Gastrocnemius medialis (tissue), 4 donors: ENCODE measurements at regions not wholly inside any gene's neighbourhood (a gene's known extent, or its start where the extent isn't known, plus 50 kb on each side); places are given as distances from the start of the nearest gene placed in this dataset.

Source experiments
- ATAC-seq, 2 donors: fragments of 150-250 bp; one replicate each; pipeline ENCODE4 v1.9.1; 2016
- DNase-seq, 2 donors: peaks; one replicate each; pipeline ENCODE4 v3.0.0-alpha.2; 2019
- H3K27ac ChIP-seq, 4 donors: fragments of 200-600 bp; sonication (generic); 1 replicate in 1 of 4; 2 replicates in 3 of 4; pipeline ENCODE4 v1.5.1; 2016 to 2018; ENCODE audit warnings: mild to moderate bottlenecking in 2 of 4, moderate library complexity in 1 of 4
- H3K27me3 ChIP-seq, 3 donors: fragments of 200-600 bp; sonication (generic) in 2 of 3; 1 replicate in 1 of 3; 2 replicates in 2 of 3; pipeline versions ENCODE4 v1.5.1 to v1.6.0; 2016 to 2019; ENCODE audit warnings: mild to moderate bottlenecking in 1 of 3, moderate library complexity in 1 of 3
- H3K36me3 ChIP-seq, 2 donors: fragments of 200-600 bp; sonication (generic) in 1 of 2; one replicate each; pipeline ENCODE4 v1.5.1; 2017 to 2018
- H3K4me1 ChIP-seq, 2 donors: fragments of 200-600 bp; sonication (generic) in 1 of 2; one replicate each; pipeline ENCODE4 v1.5.1; 2016 to 2017; ENCODE audit warnings: mild to moderate bottlenecking in 2 of 2
- H3K4me3 ChIP-seq, 4 donors: fragments of 200-600 bp; sonication (generic) in 3 of 4; 1 replicate in 1 of 4; 2 replicates in 3 of 4; pipeline ENCODE4 v1.5.1; 2016 to 2019; ENCODE audit warnings: mild to moderate bottlenecking in 2 of 4
- H3K9me3 ChIP-seq, 3 donors: fragments of 200-600 bp; sonication (generic) in 2 of 3; 1 replicate in 1 of 3; 2 replicates in 2 of 3; pipeline ENCODE4 v1.5.1; 2016 to 2019
- POLR2A ChIP-seq, 2 donors: fragments of 450-650 bp; IDR thresholded peaks; one replicate each; pipeline ENCODE4 v1.6.1; 2017; ENCODE audit warnings: antibody characterized with exemption in 2 of 2, mild to moderate bottlenecking in 2 of 2, moderate library complexity in 2 of 2
- in situ Hi-C, 4 donors: fragments of 200-750 bp; cut with MboI; loops; one replicate each; pipeline versions ENCODE4 v1.15.0 to v1.8.0; 2017; ENCODE audit warnings: low sequenced_read_pairs in 4 of 4
- intact Hi-C: fragments of 100-400 bp; cut with DNase I; formaldehyde crosslinking; loops from one replicate; pipeline ENCODE4 v1.15.1; 2023; ENCODE audit warnings: low total_unique reads
- TF ChIP-seq, protein P1 (sequence below), 5 experiments: fragments of 450-650 bp in 3 of 5; fragments of 200-600 bp in 2 of 5; sonication (generic) in 2 of 5; IDR thresholded peaks in 4 of 5; conservative IDR thresholded peaks in 1 of 5; 1 replicate in 4 of 5; 2 replicates in 1 of 5; pipeline ENCODE4 v1.5.1; 2016 to 2019; ENCODE audit warnings: antibody characterized with exemption in 5 of 5, mild to moderate bottlenecking in 3 of 5, moderate library complexity in 3 of 5

DNA sequence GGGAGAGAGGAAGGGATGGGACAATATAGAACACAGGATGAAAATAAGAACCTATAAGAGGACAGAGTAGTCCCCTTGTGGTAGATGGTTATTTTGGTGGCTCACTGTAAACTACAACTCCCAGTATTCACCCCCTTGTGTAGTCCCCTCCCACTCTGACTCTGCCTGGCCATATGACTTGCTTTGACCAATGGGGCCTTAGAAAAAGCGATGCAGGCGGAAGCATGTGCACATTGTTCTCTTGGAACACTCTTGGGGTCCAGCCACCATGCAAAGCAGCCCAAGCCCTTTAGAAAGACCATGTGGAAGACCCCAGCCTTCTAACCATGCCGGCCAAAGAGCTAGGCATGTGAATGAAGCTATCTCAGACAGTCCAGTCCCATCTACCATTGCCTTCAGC is 415.0 kb downstream of the BCOR start:
- in situ Hi-C loops, result no loop called here

DNA sequence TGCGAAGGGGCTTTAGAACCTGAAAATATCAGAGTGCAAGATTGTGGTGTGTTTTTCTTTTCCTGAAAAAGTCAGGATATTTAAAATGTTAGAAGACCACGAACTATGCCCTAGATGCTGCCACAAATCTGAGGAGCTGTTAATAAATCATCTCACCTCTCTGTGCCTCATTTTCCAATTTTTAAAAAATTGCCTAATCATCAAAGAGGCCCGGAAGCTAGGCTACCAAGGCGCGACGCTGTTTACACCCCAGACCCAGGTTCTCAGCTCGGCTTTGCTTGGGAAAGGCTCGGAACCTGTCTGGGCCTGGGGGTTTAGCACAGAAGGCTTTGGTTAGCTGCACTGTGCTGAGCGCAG is 409.6 kb downstream of the BCOR start:
- intact Hi-C loops (no loop called here), in situ Hi-C loops (no loop called here)
- ATAC-seq (no peak), DNase-seq (no peak)
- no peaks in the 10 kb centered on the region for H3K27me3 ChIP-seq
- TF ChIP-seq POLR2A (IDR thresholded peaks at IDR 0.05), result no peak
- TF ChIP-seq, protein P1, sequence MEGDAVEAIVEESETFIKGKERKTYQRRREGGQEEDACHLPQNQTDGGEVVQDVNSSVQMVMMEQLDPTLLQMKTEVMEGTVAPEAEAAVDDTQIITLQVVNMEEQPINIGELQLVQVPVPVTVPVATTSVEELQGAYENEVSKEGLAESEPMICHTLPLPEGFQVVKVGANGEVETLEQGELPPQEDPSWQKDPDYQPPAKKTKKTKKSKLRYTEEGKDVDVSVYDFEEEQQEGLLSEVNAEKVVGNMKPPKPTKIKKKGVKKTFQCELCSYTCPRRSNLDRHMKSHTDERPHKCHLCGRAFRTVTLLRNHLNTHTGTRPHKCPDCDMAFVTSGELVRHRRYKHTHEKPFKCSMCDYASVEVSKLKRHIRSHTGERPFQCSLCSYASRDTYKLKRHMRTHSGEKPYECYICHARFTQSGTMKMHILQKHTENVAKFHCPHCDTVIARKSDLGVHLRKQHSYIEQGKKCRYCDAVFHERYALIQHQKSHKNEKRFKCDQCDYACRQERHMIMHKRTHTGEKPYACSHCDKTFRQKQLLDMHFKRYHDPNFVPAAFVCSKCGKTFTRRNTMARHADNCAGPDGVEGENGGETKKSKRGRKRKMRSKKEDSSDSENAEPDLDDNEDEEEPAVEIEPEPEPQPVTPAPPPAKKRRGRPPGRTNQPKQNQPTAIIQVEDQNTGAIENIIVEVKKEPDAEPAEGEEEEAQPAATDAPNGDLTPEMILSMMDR (IDR thresholded peaks at IDR 0.05 in 4 of 5, conservative IDR thresholded peaks at IDR 0.05 in 1 of 5), result no peak
- no peak overlapping the region for H3K27ac ChIP-seq
- H3K4me1 ChIP-seq, result peaks cover 5 to 8% of the 10 kb centered on the region in 2 donors
- H3K4me3 ChIP-seq, result peak overlapping the region; percentile 45 to 57 (median 52)
- H3K9me3 ChIP-seq, result no peaks in the 10 kb centered on the region
- H3K36me3 ChIP-seq, result no peaks in the 10 kb centered on the region

More for the DNA sequence above, 415.0 kb downstream of the BCOR start:
- H3K27ac ChIP-seq, result no peak overlapping the region
- no peak for TF ChIP-seq POLR2A (IDR thresholded peaks at IDR 0.05)
- TF ChIP-seq, protein P1 (IDR thresholded peaks at IDR 0.05 in 4 of 5, conservative IDR thresholded peaks at IDR 0.05 in 1 of 5), result no peak
- DNase-seq (no peak), ATAC-seq (no peak)
- H3K4me1 ChIP-seq, result peaks cover 0 to 2% of the 10 kb centered on the region in 2 donors
- H3K36me3 ChIP-seq, result no peaks in the 10 kb centered on the region
- H3K4me3 ChIP-seq, result no peak overlapping the region
- no peaks in the 10 kb centered on the region for H3K27me3 ChIP-seq
- H3K9me3 ChIP-seq, result no peaks in the 10 kb centered on the region
- intact Hi-C loops, result no loop called here

DNA sequence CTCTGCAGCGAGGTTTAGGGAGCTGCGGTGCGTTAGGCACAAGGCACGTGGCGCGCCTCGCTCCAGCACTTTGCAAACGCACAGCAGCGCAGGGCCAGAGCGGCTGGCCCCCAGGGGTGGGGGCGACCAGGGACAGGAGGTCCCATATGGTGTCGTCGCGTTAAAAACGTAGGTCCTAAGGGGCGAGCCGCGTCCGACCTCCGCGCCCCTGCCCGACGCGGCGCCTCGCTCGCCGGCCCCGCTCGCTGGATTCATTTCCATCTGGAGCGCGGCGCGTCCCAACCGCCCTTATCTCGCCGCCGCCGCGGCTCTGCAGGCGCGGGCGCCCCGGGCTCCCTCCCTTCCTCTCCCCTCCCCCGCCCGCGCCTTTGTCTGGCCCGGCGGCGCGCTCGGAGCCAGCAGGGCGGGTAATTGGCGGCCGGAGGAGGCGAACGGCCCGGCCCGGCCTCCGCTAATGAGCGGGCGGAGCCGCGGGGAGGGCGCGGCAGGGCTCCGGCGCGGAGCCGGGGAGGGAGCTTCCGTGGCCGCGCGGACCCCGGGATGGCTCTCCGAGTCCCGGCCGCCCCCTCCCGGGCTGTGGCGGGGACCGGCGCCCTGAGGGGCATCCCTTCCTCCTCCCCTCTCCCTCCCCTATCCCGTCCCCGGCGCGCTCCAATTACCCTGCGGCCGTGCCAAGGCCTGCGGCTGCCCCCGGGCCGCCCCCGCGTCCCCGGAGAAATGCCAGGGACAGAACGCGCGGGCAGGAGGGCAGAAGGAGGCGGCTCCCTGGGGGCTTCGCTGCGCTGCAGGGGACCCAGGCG is 409.0 kb downstream of the BCOR start:
- DNase-seq, result peak in 1 of 2 donors; percentile 25
- Histone ChIP-seq H3K36me3 (no peaks in the 10 kb centered on the region), H3K9me3 (no peaks in the 10 kb centered on the region), H3K4me1 (peaks cover 5 to 8% of the 10 kb centered on the region in 2 donors), H3K27me3 (no peaks in the 10 kb centered on the region), H3K27ac (peak overlapping the region; percentile 24 to 43 (median 30)), H3K4me3 (peak overlapping the region; percentile 45 to 57 (median 52))
- peak; percentile 24 to 32 for TF ChIP-seq POLR2A (IDR thresholded peaks at IDR 0.05)
- TF ChIP-seq, protein P1 (IDR thresholded peaks at IDR 0.05 in 4 of 5, conservative IDR thresholded peaks at IDR 0.05 in 1 of 5), result no peak
- in situ Hi-C loops (no loop called here), intact Hi-C loops (no loop called here)
- ATAC-seq, result peak; percentile 78 to 89

DNA sequence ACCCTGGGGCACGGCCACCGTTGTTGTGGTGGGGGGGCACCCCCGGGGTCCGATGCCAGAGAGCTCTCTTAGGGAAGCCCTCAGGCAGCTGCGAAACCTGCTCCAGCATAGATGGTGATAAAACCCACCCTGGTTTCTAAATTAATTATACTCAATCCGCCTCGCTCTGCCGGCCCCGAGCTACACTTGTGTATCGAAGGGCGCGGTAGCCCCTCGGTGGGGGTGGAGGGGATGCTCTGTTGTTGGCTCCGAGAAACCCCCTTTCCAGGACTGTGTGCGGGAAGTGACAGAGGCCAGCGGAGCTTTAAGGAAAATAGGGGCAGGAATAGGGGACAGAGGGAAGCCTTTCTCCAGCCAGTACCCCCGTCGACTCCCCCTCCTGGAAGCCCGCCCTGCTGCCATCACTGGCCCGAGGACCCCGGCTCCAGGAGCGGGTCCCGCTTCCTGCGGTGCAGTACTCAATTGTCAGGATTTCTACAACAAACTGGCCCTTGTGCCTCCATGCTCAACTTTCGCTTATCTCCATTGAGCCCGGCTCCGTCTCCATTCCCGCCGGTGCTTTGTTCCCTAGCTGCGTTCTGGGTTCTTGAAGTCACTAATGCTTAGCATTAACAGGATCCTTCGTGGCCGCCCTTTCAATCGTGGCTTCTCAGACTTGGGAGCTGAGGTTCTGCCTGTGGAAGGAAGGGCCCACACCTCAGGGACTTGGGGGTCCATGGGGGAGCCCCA is 408.2 kb downstream of the BCOR start:
- H3K4me1 ChIP-seq, result peaks cover 5 to 8% of the 10 kb centered on the region in 2 donors
- peak; percentile 2 to 19 for ATAC-seq
- H3K4me3 ChIP-seq, result peak overlapping the region; percentile 45 to 57 (median 52)
- intact Hi-C loops, result no loop called here
- TF ChIP-seq, protein P1 (IDR thresholded peaks at IDR 0.05 in 4 of 5, conservative IDR thresholded peaks at IDR 0.05 in 1 of 5), result no peak
- TF ChIP-seq POLR2A (IDR thresholded peaks at IDR 0.05), result no peak
- in situ Hi-C loops, result no loop called here
- H3K27me3 ChIP-seq, result no peaks in the 10 kb centered on the region
- H3K9me3 ChIP-seq, result no peaks in the 10 kb centered on the region
- no peak for DNase-seq
- no peaks in the 10 kb centered on the region for H3K36me3 ChIP-seq
- peak overlapping the region; percentile 24 to 43 (median 30) for H3K27ac ChIP-seq
